Ovary (tissue), 3 donors: ENCODE measurements at regions not wholly inside any gene's neighbourhood (a gene's known extent, or its start where the extent isn't known, plus 50 kb on each side); places are given as distances from the start of the nearest gene placed in this dataset.

Experiments
- EP300 ChIP-seq: sonication (generic); formaldehyde crosslinking; IDR thresholded peaks from one replicate; pipeline ENCODE4 v1.6.1; 2017; ENCODE audit warnings: antibody characterized with exemption
- TF ChIP-seq, protein P1 (sequence below), 3 donors: fragments of 450-650 bp in 2 of 3; fragments of 200-600 bp in 1 of 3; IDR thresholded peaks; one replicate each; pipeline versions ENCODE4 v1.5.1 to v1.8.0; 2016 to 2022; ENCODE audit warnings: antibody characterized with exemption in 3 of 3, mild to moderate bottlenecking in 1 of 3
- donor health status: DM: no; HTN: no; CAD: no.

DNA sequence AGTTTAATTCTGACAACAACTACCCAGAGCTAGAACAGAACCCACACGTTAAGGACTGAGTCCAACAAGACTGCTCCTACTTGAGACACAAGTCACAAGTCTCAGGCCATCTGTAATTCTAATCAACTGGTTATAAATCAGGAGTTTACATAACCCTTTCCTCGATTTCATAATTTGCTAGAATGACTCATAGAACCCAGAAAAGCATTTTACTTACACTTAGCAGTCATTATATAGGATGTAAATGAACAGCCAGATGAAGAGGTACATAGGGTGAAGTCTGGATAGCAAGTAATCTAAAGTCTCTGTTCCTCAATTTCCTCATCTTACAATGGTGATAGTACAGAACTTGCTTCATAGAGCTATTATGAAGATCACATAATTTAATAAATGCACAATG lies 1018.2 kb downstream of the DIPK2A start:
- TF ChIP-seq, protein P1, sequence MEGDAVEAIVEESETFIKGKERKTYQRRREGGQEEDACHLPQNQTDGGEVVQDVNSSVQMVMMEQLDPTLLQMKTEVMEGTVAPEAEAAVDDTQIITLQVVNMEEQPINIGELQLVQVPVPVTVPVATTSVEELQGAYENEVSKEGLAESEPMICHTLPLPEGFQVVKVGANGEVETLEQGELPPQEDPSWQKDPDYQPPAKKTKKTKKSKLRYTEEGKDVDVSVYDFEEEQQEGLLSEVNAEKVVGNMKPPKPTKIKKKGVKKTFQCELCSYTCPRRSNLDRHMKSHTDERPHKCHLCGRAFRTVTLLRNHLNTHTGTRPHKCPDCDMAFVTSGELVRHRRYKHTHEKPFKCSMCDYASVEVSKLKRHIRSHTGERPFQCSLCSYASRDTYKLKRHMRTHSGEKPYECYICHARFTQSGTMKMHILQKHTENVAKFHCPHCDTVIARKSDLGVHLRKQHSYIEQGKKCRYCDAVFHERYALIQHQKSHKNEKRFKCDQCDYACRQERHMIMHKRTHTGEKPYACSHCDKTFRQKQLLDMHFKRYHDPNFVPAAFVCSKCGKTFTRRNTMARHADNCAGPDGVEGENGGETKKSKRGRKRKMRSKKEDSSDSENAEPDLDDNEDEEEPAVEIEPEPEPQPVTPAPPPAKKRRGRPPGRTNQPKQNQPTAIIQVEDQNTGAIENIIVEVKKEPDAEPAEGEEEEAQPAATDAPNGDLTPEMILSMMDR (IDR thresholded peaks at IDR 0.05) = no peak
- no peak for TF ChIP-seq EP300
